ENCODE measurements at regions not wholly inside any gene's neighbourhood (a gene's known extent, or its start where the extent isn't known, plus 50 kb on each side); places are given as distances from the start of the nearest gene placed in this dataset.
"Not testable (repeated sequence)": the region's sequence is repeated elsewhere in the genome, so short reads cannot be mapped to it uniquely, and the experiment has no call there.

- DNase-seq = no peak
These were observed 435.6 kb downstream of the ETS1 start for GRCh38 chr11:128151780-128152179.

GRCh38 chr11:128151338-128151737, 436.0 kb downstream of the ETS1 start:
- DNase-seq = no peak

GRCh38 chr11:128148208-128148607, 439.1 kb downstream of the ETS1 start:
- no peak for DNase-seq

- no peak for DNase-seq
These were observed 440.3 kb downstream of the ETS1 start for GRCh38 chr11:128146926-128147605.

GRCh38 chr11:128140293-128140692, 447.1 kb downstream of the ETS1 start:
- DNase-seq = not testable (repeated sequence)

GRCh38 chr11:128135451-128135850, 451.9 kb downstream of the ETS1 start:
- no peak for DNase-seq

GRCh38 chr11:128133501-128133900, 453.9 kb downstream of the ETS1 start:
- no peak for DNase-seq

GRCh38 chr11:128130052-128130451, 457.3 kb downstream of the ETS1 start:
- DNase-seq = no peak

GRCh38 chr11:128125723-128126122, 461.6 kb downstream of the ETS1 start:
- no peak for DNase-seq

GRCh38 chr11:128116885-128117284, 470.5 kb downstream of the ETS1 start:
- DNase-seq = no peak

- DNase-seq = no peak
These were observed 470.9 kb downstream of the ETS1 start for GRCh38 chr11:128116447-128116846.

- no peak for DNase-seq
These were observed 481.4 kb downstream of the ETS1 start for GRCh38 chr11:128105950-128106349.

GRCh38 chr11:128105511-128105910, 481.8 kb downstream of the ETS1 start:
- DNase-seq = no peak

- no peak for DNase-seq
These were observed 484.0 kb downstream of the ETS1 start for GRCh38 chr11:128103278-128103873.

GRCh38 chr11:128098781-128099180, 488.6 kb downstream of the ETS1 start:
- no peak for DNase-seq

- DNase-seq = no peak
These were observed 491.8 kb downstream of the ETS1 start for GRCh38 chr11:128095466-128095981.

GRCh38 chr11:128093689-128094088, 493.7 kb downstream of the ETS1 start:
- DNase-seq = no peak

- no peak for DNase-seq
These were observed 497.4 kb downstream of the ETS1 start for GRCh38 chr11:128089962-128090361.

GRCh38 chr11:128086794-128087193, 500.6 kb downstream of the ETS1 start:
- DNase-seq = no peak

GRCh38 chr11:128085276-128085675, 502.1 kb downstream of the ETS1 start:
- no peak for DNase-seq

GRCh38 chr11:128082574-128082973, 504.8 kb downstream of the ETS1 start:
- DNase-seq = no peak

GRCh38 chr11:128069665-128070064, 517.7 kb downstream of the ETS1 start:
- DNase-seq = no peak

- no peak for DNase-seq
These were observed 519.6 kb downstream of the ETS1 start for GRCh38 chr11:128067780-128068179.

- DNase-seq = no peak
These were observed 521.0 kb downstream of the ETS1 start for GRCh38 chr11:128066399-128066798.
